SH-SY5Y (cell line): ENCODE measurements at regions not wholly inside any gene's neighbourhood (a gene's known extent, or its start where the extent isn't known, plus 50 kb on each side); places are given as distances from the start of the nearest gene placed in this dataset.

Source experiments
- GATA2 ChIP-seq: IDR thresholded peaks from 2 replicates; pipeline ENCODE4 v1.6.1; 2011; ENCODE audit warnings: mild to moderate bottlenecking, low read depth, low read length
- GATA3 ChIP-seq: IDR thresholded peaks from 2 replicates; pipeline ENCODE4 v1.6.1; 2011; ENCODE audit warnings: low read depth, mild to moderate bottlenecking, low read length, moderate library complexity

- TF ChIP-seq GATA3 (no peak), GATA2 (no peak)
Observed at GRCh38 chr11:90380206-90380605, 157.4 kb upstream of the CHORDC1 start.
